Fibroblast of villous mesenchyme (primary cell): ENCODE measurements at regions not wholly inside any gene's neighbourhood (a gene's known extent, or its start where the extent isn't known, plus 50 kb on each side); places are given as distances from the start of the nearest gene placed in this dataset.

Experiments used
- DNase-seq: peaks from one replicate; pipeline ENCODE4 v3.0.0-alpha.2; 2010; ENCODE audit warnings: low read depth
- H3K4me3 ChIP-seq: 2 replicates; pipeline ENCODE4 v1.5.1; 2011; ENCODE audit warnings: low read depth, mild to moderate bottlenecking, low read length
- TF ChIP-seq, protein P1 (sequence below): IDR thresholded peaks from 2 replicates; pipeline ENCODE4 v1.5.1; 2012; ENCODE audit warnings: low read depth, mild to moderate bottlenecking, low read length; ENCODE audit not compliant: insufficient read depth

- no peak overlapping the region for H3K4me3 ChIP-seq
- TF ChIP-seq, protein P1, sequence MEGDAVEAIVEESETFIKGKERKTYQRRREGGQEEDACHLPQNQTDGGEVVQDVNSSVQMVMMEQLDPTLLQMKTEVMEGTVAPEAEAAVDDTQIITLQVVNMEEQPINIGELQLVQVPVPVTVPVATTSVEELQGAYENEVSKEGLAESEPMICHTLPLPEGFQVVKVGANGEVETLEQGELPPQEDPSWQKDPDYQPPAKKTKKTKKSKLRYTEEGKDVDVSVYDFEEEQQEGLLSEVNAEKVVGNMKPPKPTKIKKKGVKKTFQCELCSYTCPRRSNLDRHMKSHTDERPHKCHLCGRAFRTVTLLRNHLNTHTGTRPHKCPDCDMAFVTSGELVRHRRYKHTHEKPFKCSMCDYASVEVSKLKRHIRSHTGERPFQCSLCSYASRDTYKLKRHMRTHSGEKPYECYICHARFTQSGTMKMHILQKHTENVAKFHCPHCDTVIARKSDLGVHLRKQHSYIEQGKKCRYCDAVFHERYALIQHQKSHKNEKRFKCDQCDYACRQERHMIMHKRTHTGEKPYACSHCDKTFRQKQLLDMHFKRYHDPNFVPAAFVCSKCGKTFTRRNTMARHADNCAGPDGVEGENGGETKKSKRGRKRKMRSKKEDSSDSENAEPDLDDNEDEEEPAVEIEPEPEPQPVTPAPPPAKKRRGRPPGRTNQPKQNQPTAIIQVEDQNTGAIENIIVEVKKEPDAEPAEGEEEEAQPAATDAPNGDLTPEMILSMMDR, result no peak
- DNase-seq, result no peak
These were observed 86.2 kb upstream of the THBS2 start for GRCh38 chr6:169339731-169340309.

DNA sequence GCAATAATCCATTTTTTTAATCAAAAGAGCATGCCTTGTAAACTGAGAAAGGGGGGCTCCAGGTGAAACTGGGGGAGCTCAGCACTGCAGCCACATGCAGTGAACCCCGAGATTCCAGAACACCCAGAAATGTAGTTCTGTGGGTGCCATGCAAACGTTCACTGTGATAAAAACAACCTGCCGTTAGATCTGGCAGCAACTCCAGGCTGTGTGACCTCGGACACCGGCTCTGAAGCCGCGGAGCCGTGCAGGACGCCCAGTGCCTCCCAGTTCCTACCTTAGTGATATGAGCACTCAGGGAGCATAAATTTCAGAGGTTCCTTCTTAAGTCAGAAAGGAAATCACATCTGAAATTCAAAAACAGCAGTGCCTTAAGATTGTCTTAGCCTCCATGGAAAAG is 85.4 kb upstream of the THBS2 start:
- no peak overlapping the region for H3K4me3 ChIP-seq
- DNase-seq, result no peak
- TF ChIP-seq, protein P1, result no peak

DNA sequence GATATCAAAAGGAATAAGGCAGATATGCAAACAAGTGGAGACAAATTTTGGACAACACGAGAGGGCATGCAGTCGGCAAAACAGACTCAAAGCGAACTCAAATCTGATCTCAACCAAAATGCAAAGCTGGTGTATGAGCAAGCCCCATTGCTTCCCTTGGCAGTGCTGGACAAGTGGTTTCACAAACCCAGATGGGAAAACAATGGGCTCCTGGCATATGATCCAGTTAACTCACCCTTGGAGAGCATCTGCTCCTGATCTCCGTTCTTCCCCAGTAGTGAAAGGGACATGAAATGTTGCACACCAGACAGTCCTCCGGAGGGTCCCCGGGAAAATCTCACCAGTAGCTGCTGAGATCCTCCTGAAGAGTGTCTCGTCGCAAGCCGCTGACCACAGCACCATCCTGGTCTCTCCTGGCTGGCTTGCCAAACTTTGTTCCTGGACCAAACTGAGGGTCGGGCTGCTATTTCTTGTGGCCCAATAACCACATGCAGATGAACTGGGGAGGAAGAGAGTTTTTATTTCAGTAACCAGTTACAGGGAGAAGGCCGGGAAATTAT is 84.3 kb upstream of the THBS2 start:
- no peak overlapping the region for H3K4me3 ChIP-seq

GRCh38 chr6:169335301-169335700 is 81.7 kb upstream of the THBS2 start:
- TF ChIP-seq, protein P1, result no peak
- no peak for DNase-seq
- no peak overlapping the region for H3K4me3 ChIP-seq

More for the DNA sequence above, 84.3 kb upstream of the THBS2 start:
- TF ChIP-seq, protein P1, result no peak
- DNase-seq, result no peak

- DNase-seq, result no peak
- H3K4me3 ChIP-seq, result no peak overlapping the region
- TF ChIP-seq, protein P1, result no peak
These were observed 78.6 kb upstream of the THBS2 start for GRCh38 chr6:169332250-169332649.

- DNase-seq, result peak; percentile 80
- H3K4me3 ChIP-seq, result no peak overlapping the region
- TF ChIP-seq, protein P1, result no peak
These were observed 74.6 kb upstream of the THBS2 start for GRCh38 chr6:169328112-169328801.
